SKM-1 treated with dmso at 0.1 percent for 144 hours (cell line): ENCODE measurements at regions not wholly inside any gene's neighbourhood (a gene's known extent, or its start where the extent isn't known, plus 50 kb on each side); places are given as distances from the start of the nearest gene placed in this dataset.

Experiments used
- DNase-seq: peaks from one replicate; lab custom pipeline; 2025; ENCODE audit not compliant: unreplicated experiment; lab: John Stamatoyannopoulos, UW

GRCh38 chr15:31455499-31455898 lies 128.9 kb downstream of the KLF13 start:
- DNase-seq = no peak

- no peak for DNase-seq
Observed at GRCh38 chr15:31456354-31457060, 129.9 kb downstream of the KLF13 start.

- DNase-seq = no peak
Observed at GRCh38 chr15:31457161-31457560, 130.5 kb downstream of the KLF13 start.

GRCh38 chr15:31457631-31458526 lies 131.2 kb downstream of the KLF13 start:
- no peak for DNase-seq

- no peak for DNase-seq
Observed at GRCh38 chr15:31458596-31459399, 132.2 kb downstream of the KLF13 start.

GRCh38 chr15:31459400-31459748 lies 132.7 kb downstream of the KLF13 start:
- DNase-seq = no peak

GRCh38 chr15:31461375-31461774 lies 134.7 kb downstream of the KLF13 start:
- DNase-seq = no peak

GRCh38 chr15:31461911-31462480 lies 135.4 kb downstream of the KLF13 start:
- peak; percentile 11 for DNase-seq

- no peak for DNase-seq
Observed at GRCh38 chr15:31463521-31464102, 137.0 kb downstream of the KLF13 start.

GRCh38 chr15:31464216-31465082 lies 137.8 kb downstream of the KLF13 start:
- no peak for DNase-seq

- DNase-seq = no peak
Observed at GRCh38 chr15:31465083-31465955, 138.7 kb downstream of the KLF13 start.

GRCh38 chr15:31467361-31467760 lies 140.7 kb downstream of the KLF13 start:
- DNase-seq = no peak

GRCh38 chr15:31468911-31469785 lies 142.5 kb downstream of the KLF13 start:
- no peak for DNase-seq

GRCh38 chr15:31469786-31470525 lies 143.3 kb downstream of the KLF13 start:
- DNase-seq = no peak

- no peak for DNase-seq
Observed at GRCh38 chr15:31470756-31471155, 144.1 kb downstream of the KLF13 start.

- DNase-seq = no peak
Observed at GRCh38 chr15:31471731-31472430, 145.2 kb downstream of the KLF13 start.
